B cell (primary cell): ENCODE measurements at regions not wholly inside any gene's neighbourhood (a gene's known extent, or its start where the extent isn't known, plus 50 kb on each side); places are given as distances from the start of the nearest gene placed in this dataset.

Experiments
- ATAC-seq: fragments of 200-7000 bp; cut with Tn5 transposase; one replicate; pipeline ENCODE4 v1.10.0; 2021; ENCODE audit warnings: low read depth, mild to moderate bottlenecking, moderate number of reproducible peaks, moderate library complexity
- CTCF ChIA-PET: fragments of 350-600 bp; sonication (Branson Sonifier 250); formaldehyde crosslinking; loops from one replicate; lab custom pipeline; 2021; ENCODE audit warnings: antibody characterized with exemption, inconsistent platforms; lab: Charles Lee
- POLR2A ChIA-PET: fragments of 350-600 bp; sonication (Branson Sonifier 250); formaldehyde crosslinking; loops from one replicate; lab custom pipeline; 2021; ENCODE audit warnings: antibody characterized with exemption; lab: Charles Lee
- DNase-seq: peaks from one replicate; pipeline ENCODE4 v3.0.0; 2013
- H2AFZ ChIP-seq: 2 replicates; pipeline ENCODE4 v1.6.1; 2012; ENCODE audit warnings: mild to moderate bottlenecking, low read depth, low read length; ENCODE audit not compliant: insufficient read depth, poor library complexity, severe bottlenecking
- H3K27ac ChIP-seq, 2 donors: 1 replicate in 1 of 2; 2 replicates in 1 of 2; pipeline ENCODE4 v1.5.1; 2012 to 2013; ENCODE audit warnings: low read length in 2 of 2, mild to moderate bottlenecking in 2 of 2, moderate library complexity in 1 of 2
- H3K27me3 ChIP-seq, 4 experiments: fragments of 200-600 bp in 1 of 4; sonication (generic) in 1 of 4; replicated peaks in 1 of 4; 1 replicate in 2 of 4; 2 replicates in 2 of 4; pipeline versions ENCODE4 v1.6.1 to v1.7.0; 2013 to 2016; ENCODE audit warnings: low read length in 3 of 4, mild to moderate bottlenecking in 2 of 4, mixed read lengths in 1 of 4, moderate library complexity in 1 of 4; ENCODE audit not compliant: insufficient read depth in 4 of 4, control insufficient read depth in 3 of 4; ENCODE audit errors: control extremely low read depth in 1 of 4
- H3K36me3 ChIP-seq, 2 experiments: replicated peaks in 1 of 2; 1 replicate in 1 of 2; 2 replicates in 1 of 2; pipeline versions ENCODE4 v1.6.1 to v1.7.1; 2013; ENCODE audit warnings: low read length in 1 of 2; ENCODE audit not compliant: insufficient read depth in 2 of 2, control insufficient read depth in 1 of 2; ENCODE audit errors: control extremely low read depth in 1 of 2, extremely low read depth in 1 of 2
- H3K4me1 ChIP-seq, 2 donors: fragments of 200-600 bp in 1 of 2; sonication (generic) in 1 of 2; 1 replicate in 1 of 2; 2 replicates in 1 of 2; pipeline versions ENCODE4 v1.5.1 to v1.6.1; 2013 to 2017; ENCODE audit warnings: low read length in 2 of 2; ENCODE audit not compliant: control insufficient read depth in 2 of 2, insufficient read depth in 2 of 2
- H3K4me2 ChIP-seq: replicated peaks from 2 replicates; pipeline ENCODE3; 2012; ENCODE audit warnings: mild to moderate bottlenecking, low read depth, low read length; ENCODE audit not compliant: poor library complexity, severe bottlenecking
- H3K4me3 ChIP-seq, 5 experiments: fragments of 200-600 bp in 1 of 5; sonication (generic) in 1 of 5; 1 replicate in 3 of 5; 2 replicates in 2 of 5; pipeline versions ENCODE4 v1.5.1 to v1.7.0; 2011 to 2016; ENCODE audit warnings: low read length in 4 of 5, mild to moderate bottlenecking in 4 of 5, low read depth in 2 of 5, control low read depth in 1 of 5, moderate library complexity in 1 of 5; ENCODE audit not compliant: insufficient read depth in 1 of 5; ENCODE audit errors: control extremely low read depth in 1 of 5, extremely low read depth in 1 of 5
- H3K79me2 ChIP-seq: fragments of 200-600 bp; sonication (generic); one replicate; pipeline ENCODE4 v1.6.0; 2016; ENCODE audit warnings: low read length; ENCODE audit not compliant: control insufficient read depth, insufficient read depth
- H3K9ac ChIP-seq: fragments of 200-600 bp; sonication (generic); 2 replicates; pipeline ENCODE4 v1.6.1; 2017; ENCODE audit warnings: mild to moderate bottlenecking, low read length, moderate library complexity
- H3K9me3 ChIP-seq, 3 donors: one replicate each; pipeline versions ENCODE4 v1.6.1 to v1.7.1; 2013; ENCODE audit warnings: low read length in 2 of 3; ENCODE audit not compliant: control insufficient read depth in 2 of 3, insufficient read depth in 1 of 3; ENCODE audit errors: control extremely low read depth in 1 of 3
- H4K20me1 ChIP-seq: 2 replicates; pipeline ENCODE4 v1.6.0; 2012; ENCODE audit warnings: mild to moderate bottlenecking, low read length; ENCODE audit not compliant: insufficient read depth, control insufficient read depth, poor library complexity, severe bottlenecking
- H3K27ac Mint-ChIP-seq: one replicate; pipeline ENCODE4 v1.8.0; 2021; ENCODE audit warnings: mixed read lengths
- H3K27me3 Mint-ChIP-seq: one replicate; pipeline ENCODE4 v1.8.0; 2021; ENCODE audit warnings: mixed read lengths
- H3K4me1 Mint-ChIP-seq: one replicate; pipeline ENCODE4 v1.8.0; 2021; ENCODE audit warnings: mixed read lengths
- H3K4me3 Mint-ChIP-seq: one replicate; pipeline ENCODE4 v1.8.0; 2021; ENCODE audit warnings: mixed read lengths
- H3K9me3 Mint-ChIP-seq: one replicate; pipeline ENCODE4 v1.8.0; 2022; ENCODE audit warnings: mixed read lengths; ENCODE audit not compliant: insufficient read depth
- EZH2 ChIP-seq: IDR thresholded peaks from 2 replicates; pipeline ENCODE4 v1.6.1; 2012; ENCODE audit warnings: borderline replicate concordance, low read depth, mild to moderate bottlenecking, moderate library complexity, low read length; ENCODE audit not compliant: insufficient read depth, poor library complexity, severe bottlenecking
- WGBS: methylation state at CpG from one replicate; pipeline ENCODE4 v1.1.5; 2013; ENCODE audit warnings: missing lambda C conversion rate; ENCODE audit not compliant: insufficient coverage; 5-methylcytosine and 5-hydroxymethylcytosine counted together
- intact Hi-C: fragments of 100-400 bp; cut with micrococcal nuclease; formaldehyde crosslinking; loops from one replicate; pipeline ENCODE4 v1.10.0; 2022
- TF ChIP-seq, protein P1 (sequence below): fragments of 200-600 bp; IDR thresholded peaks from one replicate; pipeline ENCODE4 v1.8.0; 2022; ENCODE audit warnings: antibody characterized with exemption, mild to moderate bottlenecking

GRCh38 chr10:123496375-123496774 lies 169.8 kb upstream of the GPR26 start:
- no peaks in the 10 kb centered on the region for H3K36me3 ChIP-seq
- no peaks in the 10 kb centered on the region for H4K20me1 ChIP-seq
- H3K79me2 ChIP-seq = no peaks in the 10 kb centered on the region
- H3K27ac ChIP-seq = no peak overlapping the region
- H3K9me3 ChIP-seq = no peaks in the 10 kb centered on the region
- intact Hi-C loops = no loop called here
- no peak overlapping the region for H2AFZ ChIP-seq
- DNase-seq = no peak
- H3K4me1 ChIP-seq = no peaks in the 10 kb centered on the region
- no peak overlapping the region for H3K4me3 ChIP-seq
- WGBS = 88% methylated on average over 4 of the region's 6 CpGs
- POLR2A ChIA-PET = no interaction called here
- no peak for TF ChIP-seq EZH2
- no peak overlapping the region for H3K4me3 Mint-ChIP-seq
- no peak for ATAC-seq
- CTCF ChIA-PET = no interaction called here
- H3K4me1 Mint-ChIP-seq = no peaks in the 10 kb centered on the region
- no peak overlapping the region for H3K9ac ChIP-seq
- no peak overlapping the region for H3K27ac Mint-ChIP-seq
- H3K9me3 Mint-ChIP-seq = no peaks in the 10 kb centered on the region
- H3K4me2 ChIP-seq = no peak overlapping the region
- peaks cover 11% of the 10 kb centered on the region for H3K27me3 Mint-ChIP-seq
- H3K27me3 ChIP-seq = no peaks in the 10 kb centered on the region

DNA sequence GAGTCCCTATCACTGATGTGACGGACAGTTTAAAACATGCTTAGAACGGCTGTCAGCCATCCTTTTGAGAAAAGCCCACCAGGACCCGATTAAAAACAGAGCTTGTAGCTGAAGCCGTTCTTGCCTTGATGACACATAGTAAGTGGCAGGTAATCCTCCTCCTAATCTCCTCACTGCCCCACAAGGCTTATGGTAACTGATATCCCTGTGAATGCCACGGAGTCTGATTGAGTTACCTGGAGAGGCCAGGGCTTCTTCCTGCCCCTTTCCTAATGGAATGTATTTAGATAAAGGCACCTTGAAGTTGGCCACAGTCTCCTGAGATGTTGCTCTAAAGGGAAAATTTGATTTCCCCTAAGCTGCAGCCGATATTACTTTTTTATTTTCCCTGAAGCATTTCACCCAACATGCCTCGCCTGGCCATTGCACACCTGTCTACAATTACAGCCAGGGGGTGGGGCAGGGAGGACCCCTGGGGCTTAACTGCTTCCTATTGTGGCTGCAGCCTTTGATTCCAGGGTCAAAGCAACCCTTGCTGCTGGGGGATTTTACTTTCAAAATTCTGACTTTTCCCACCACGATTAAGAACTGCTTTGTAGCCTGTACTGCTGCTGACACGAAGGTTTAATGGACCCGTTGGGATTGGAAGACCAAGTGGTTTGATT lies 169.0 kb upstream of the GPR26 start:
- POLR2A ChIA-PET = no interaction called here
- WGBS = 72% methylated on average over 7 of the region's 10 CpGs
- intact Hi-C loops = no loop called here
- Mint-ChIP-seq H3K4me3 (no peak overlapping the region), H3K27ac (no peak overlapping the region), H3K4me1 (no peaks in the 10 kb centered on the region), H3K27me3 (peaks cover 6% of the 10 kb centered on the region), H3K9me3 (no peaks in the 10 kb centered on the region)
- Histone ChIP-seq H2AFZ (no peak overlapping the region), H3K27me3 (no peaks in the 10 kb centered on the region), H3K36me3 (no peaks in the 10 kb centered on the region), H3K9ac (no peak overlapping the region), H3K4me1 (no peaks in the 10 kb centered on the region), H3K4me3 (no peak overlapping the region), H3K79me2 (no peaks in the 10 kb centered on the region), H3K9me3 (no peaks in the 10 kb centered on the region), H3K27ac (no peak overlapping the region), H4K20me1 (no peaks in the 10 kb centered on the region), H3K4me2 (no peak overlapping the region)
- DNase-seq (no peak), ATAC-seq (no peak)
- TF ChIP-seq, protein P1, sequence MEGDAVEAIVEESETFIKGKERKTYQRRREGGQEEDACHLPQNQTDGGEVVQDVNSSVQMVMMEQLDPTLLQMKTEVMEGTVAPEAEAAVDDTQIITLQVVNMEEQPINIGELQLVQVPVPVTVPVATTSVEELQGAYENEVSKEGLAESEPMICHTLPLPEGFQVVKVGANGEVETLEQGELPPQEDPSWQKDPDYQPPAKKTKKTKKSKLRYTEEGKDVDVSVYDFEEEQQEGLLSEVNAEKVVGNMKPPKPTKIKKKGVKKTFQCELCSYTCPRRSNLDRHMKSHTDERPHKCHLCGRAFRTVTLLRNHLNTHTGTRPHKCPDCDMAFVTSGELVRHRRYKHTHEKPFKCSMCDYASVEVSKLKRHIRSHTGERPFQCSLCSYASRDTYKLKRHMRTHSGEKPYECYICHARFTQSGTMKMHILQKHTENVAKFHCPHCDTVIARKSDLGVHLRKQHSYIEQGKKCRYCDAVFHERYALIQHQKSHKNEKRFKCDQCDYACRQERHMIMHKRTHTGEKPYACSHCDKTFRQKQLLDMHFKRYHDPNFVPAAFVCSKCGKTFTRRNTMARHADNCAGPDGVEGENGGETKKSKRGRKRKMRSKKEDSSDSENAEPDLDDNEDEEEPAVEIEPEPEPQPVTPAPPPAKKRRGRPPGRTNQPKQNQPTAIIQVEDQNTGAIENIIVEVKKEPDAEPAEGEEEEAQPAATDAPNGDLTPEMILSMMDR = no peak
- TF ChIP-seq EZH2 = no peak
- CTCF ChIA-PET = no interaction called here
